ENCODE measurements at regions not wholly inside any gene's neighbourhood (a gene's known extent, or its start where the extent isn't known, plus 50 kb on each side); places are given as distances from the start of the nearest gene placed in this dataset.

GRCh38 chr3:82005266-82005665 is 243.8 kb upstream of the GBE1 start:
- DNase-seq (ENCODE audit: low spot score) (no peak), ATAC-seq (ENCODE audit: low FRiP score) (no peak)
- no peak for TF ChIP-seq CTCF (IDR thresholded peaks at IDR 0.05)

- TF ChIP-seq CTCF (IDR thresholded peaks at IDR 0.05), result no peak
- ATAC-seq (ENCODE audit: low FRiP score) (no peak), DNase-seq (ENCODE audit: low spot score) (no peak)
These were observed 242.8 kb upstream of the GBE1 start for GRCh38 chr3:82004266-82004665.

- ATAC-seq (ENCODE audit: low FRiP score) (no peak), DNase-seq (ENCODE audit: low spot score) (no peak)
These were observed 241.7 kb upstream of the GBE1 start for GRCh38 chr3:82002986-82003642.

GRCh38 chr3:82002491-82002890 is 241.0 kb upstream of the GBE1 start:
- no peak for ATAC-seq (ENCODE audit: low FRiP score)
- no peak for TF ChIP-seq CTCF (IDR thresholded peaks at IDR 0.05)
- DNase-seq (ENCODE audit: low spot score), result no peak

More at GRCh38 chr3:82002986-82003642, 241.7 kb upstream of the GBE1 start:
- no peak for TF ChIP-seq CTCF (IDR thresholded peaks at IDR 0.05)

GRCh38 chr3:82001276-82001923 is 240.0 kb upstream of the GBE1 start:
- no peak for ATAC-seq (ENCODE audit: low FRiP score)
- TF ChIP-seq CTCF (IDR thresholded peaks at IDR 0.05), result no peak
- DNase-seq (ENCODE audit: low spot score), result no peak

- no peak for TF ChIP-seq CTCF (IDR thresholded peaks at IDR 0.05)
- DNase-seq (ENCODE audit: low spot score), result no peak
- ATAC-seq (ENCODE audit: low FRiP score), result no peak
These were observed 239.3 kb upstream of the GBE1 start for GRCh38 chr3:82000773-82001172.

GRCh38 chr3:82000350-82000749 is 238.9 kb upstream of the GBE1 start:
- TF ChIP-seq CTCF (IDR thresholded peaks at IDR 0.05), result no peak
- DNase-seq (ENCODE audit: low spot score), result no peak

More at GRCh38 chr3:82000350-82000749, 238.9 kb upstream of the GBE1 start:
- no peak for ATAC-seq (ENCODE audit: low FRiP score)
